Cardiac muscle cell (in vitro differentiated cells and primary cell): ENCODE measurements at regions not wholly inside any gene's neighbourhood (a gene's known extent, or its start where the extent isn't known, plus 50 kb on each side); places are given as distances from the start of the nearest gene placed in this dataset.
"Not testable (repeated sequence)": the region's sequence is repeated elsewhere in the genome, so short reads cannot be mapped to it uniquely, and the experiment has no call there.

Experiments
- DNase-seq, 2 donors: peaks; one replicate each; pipeline versions ENCODE4 v3.0.0 to v3.0.0-alpha.2; 2010 to 2017; ENCODE audit warnings: low read depth in 1 of 2, low spot score in 1 of 2
- H3K27ac ChIP-seq: fragments of 200-600 bp; sonication (generic); 2 replicates; pipeline ENCODE4 v1.5.1; 2016
- H3K27me3 ChIP-seq: fragments of 200-600 bp; sonication (generic); 2 replicates; pipeline ENCODE4 v1.6.0; 2016; ENCODE audit warnings: control low read depth
- H3K36me3 ChIP-seq: fragments of 200-600 bp; sonication (generic); 2 replicates; pipeline ENCODE4 v1.5.1; 2016; ENCODE audit warnings: control low read depth
- H3K4me1 ChIP-seq: fragments of 200-600 bp; sonication (generic); 2 replicates; pipeline ENCODE4 v1.8.1; 2017; ENCODE audit warnings: low read depth, mild to moderate bottlenecking, mixed run types
- H3K4me3 ChIP-seq: fragments of 200-600 bp; sonication (generic); 2 replicates; pipeline ENCODE4 v1.5.1; 2016; ENCODE audit warnings: mild to moderate bottlenecking
- H3K9me3 ChIP-seq: fragments of 200-600 bp; sonication (generic); 2 replicates; pipeline ENCODE4 v1.5.1; 2017; ENCODE audit warnings: low read depth, mild to moderate bottlenecking, control low read depth
- TF ChIP-seq, protein P1 (sequence below): IDR thresholded peaks from 2 replicates; pipeline ENCODE4 v1.5.1; 2012; ENCODE audit warnings: low read depth, mild to moderate bottlenecking, low read length

GRCh38 chr4:117162976-117163375 lies 77.6 kb upstream of the TRAM1L1 start:
- TF ChIP-seq, protein P1, sequence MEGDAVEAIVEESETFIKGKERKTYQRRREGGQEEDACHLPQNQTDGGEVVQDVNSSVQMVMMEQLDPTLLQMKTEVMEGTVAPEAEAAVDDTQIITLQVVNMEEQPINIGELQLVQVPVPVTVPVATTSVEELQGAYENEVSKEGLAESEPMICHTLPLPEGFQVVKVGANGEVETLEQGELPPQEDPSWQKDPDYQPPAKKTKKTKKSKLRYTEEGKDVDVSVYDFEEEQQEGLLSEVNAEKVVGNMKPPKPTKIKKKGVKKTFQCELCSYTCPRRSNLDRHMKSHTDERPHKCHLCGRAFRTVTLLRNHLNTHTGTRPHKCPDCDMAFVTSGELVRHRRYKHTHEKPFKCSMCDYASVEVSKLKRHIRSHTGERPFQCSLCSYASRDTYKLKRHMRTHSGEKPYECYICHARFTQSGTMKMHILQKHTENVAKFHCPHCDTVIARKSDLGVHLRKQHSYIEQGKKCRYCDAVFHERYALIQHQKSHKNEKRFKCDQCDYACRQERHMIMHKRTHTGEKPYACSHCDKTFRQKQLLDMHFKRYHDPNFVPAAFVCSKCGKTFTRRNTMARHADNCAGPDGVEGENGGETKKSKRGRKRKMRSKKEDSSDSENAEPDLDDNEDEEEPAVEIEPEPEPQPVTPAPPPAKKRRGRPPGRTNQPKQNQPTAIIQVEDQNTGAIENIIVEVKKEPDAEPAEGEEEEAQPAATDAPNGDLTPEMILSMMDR: no peak
- H3K4me1 ChIP-seq: no peaks in the 10 kb centered on the region
- no peak overlapping the region for H3K27ac ChIP-seq
- H3K9me3 ChIP-seq: no peaks in the 10 kb centered on the region
- DNase-seq: no peak
- H3K4me3 ChIP-seq: no peak overlapping the region
- no peaks in the 10 kb centered on the region for H3K27me3 ChIP-seq
- H3K36me3 ChIP-seq: no peaks in the 10 kb centered on the region

DNA sequence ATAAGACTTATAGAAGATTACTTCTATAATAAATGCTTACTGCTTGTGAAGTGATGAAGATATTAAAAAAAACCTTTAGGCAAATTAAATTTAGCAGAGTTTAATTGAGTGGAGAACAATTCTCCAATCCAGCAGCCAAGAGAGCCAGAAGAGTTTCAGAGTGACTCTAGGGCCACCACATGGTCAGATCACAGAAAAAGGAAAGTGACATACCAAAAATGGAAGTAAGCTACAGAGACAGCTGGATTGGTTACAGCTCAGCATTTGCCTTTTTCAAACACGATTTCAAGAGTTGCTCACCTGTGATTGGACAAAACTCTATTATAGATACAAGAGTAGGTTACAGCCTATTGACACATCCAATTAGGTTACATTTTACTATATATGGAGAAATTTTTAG lies 79.0 kb upstream of the TRAM1L1 start:
- Histone ChIP-seq H3K4me1 (no peaks in the 10 kb centered on the region), H3K36me3 (no peaks in the 10 kb centered on the region), H3K4me3 (no peak overlapping the region), H3K27ac (no peak overlapping the region), H3K9me3 (no peaks in the 10 kb centered on the region), H3K27me3 (no peaks in the 10 kb centered on the region)
- TF ChIP-seq, protein P1: no peak
- no peak for DNase-seq

- not testable (repeated sequence) for H3K9me3 ChIP-seq, H3K36me3 ChIP-seq, H3K27me3 ChIP-seq, H3K4me1 ChIP-seq, DNase-seq, H3K4me3 ChIP-seq, H3K27ac ChIP-seq
Observed at GRCh38 chr4:117175369-117175768, 90.0 kb upstream of the TRAM1L1 start.

DNA sequence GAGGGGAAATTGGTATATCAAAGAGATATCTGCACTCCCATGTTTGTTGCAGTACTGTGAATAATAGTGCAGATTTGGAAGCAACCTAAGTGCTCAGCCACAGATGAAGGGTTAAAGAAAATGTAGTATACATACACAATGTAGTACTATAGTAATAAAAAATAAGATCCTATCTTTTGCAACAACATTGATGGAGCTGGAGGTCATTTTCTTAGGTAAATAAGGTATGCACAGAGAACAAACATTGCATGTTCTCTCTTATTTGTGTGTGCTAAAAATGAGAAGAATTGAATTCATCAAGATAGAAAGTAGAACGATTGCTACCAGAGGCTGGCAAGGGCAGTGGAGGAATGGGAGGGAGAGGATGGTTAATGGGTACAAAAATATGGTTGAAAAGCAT lies 117.9 kb upstream of the TRAM1L1 start:
- Histone ChIP-seq H3K27me3 (no peaks in the 10 kb centered on the region), H3K4me3 (no peak overlapping the region), H3K9me3 (no peaks in the 10 kb centered on the region), H3K36me3 (no peaks in the 10 kb centered on the region), H3K27ac (no peak overlapping the region), H3K4me1 (no peaks in the 10 kb centered on the region)
- DNase-seq: no peak
- TF ChIP-seq, protein P1: no peak

- no peaks in the 10 kb centered on the region for H3K4me1 ChIP-seq
Observed at GRCh38 chr4:117210551-117210950, 125.2 kb upstream of the TRAM1L1 start.

DNA sequence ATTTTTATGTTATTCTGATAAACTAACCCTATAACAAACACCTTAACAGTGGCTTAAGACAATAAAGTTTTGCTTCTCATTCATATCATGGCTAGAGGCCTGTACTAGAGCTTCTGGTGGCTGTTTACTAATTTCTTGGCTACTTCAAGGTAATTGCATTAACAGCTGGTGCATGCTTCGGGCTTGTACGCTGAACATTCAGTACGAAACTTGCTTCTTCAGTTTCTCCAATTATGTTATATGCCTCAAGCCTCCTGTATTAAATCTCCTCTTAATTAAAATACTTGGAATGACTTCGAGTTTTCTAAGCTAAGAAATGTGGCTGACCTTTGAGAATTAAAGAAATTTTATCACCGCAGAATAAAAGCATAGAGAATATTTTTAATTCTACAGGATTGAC lies 138.9 kb upstream of the TRAM1L1 start:
- no peaks in the 10 kb centered on the region for H3K36me3 ChIP-seq
- DNase-seq: no peak
- no peaks in the 10 kb centered on the region for H3K27me3 ChIP-seq
- no peaks in the 10 kb centered on the region for H3K9me3 ChIP-seq
- H3K4me1 ChIP-seq: no peaks in the 10 kb centered on the region
- H3K4me3 ChIP-seq: no peak overlapping the region
- TF ChIP-seq, protein P1: no peak
- H3K27ac ChIP-seq: no peak overlapping the region

More at GRCh38 chr4:117210551-117210950, 125.2 kb upstream of the TRAM1L1 start:
- TF ChIP-seq, protein P1: no peak
- Histone ChIP-seq H3K9me3 (no peaks in the 10 kb centered on the region), H3K27ac (no peak overlapping the region), H3K36me3 (no peaks in the 10 kb centered on the region), H3K27me3 (no peaks in the 10 kb centered on the region), H3K4me3 (no peak overlapping the region)
- DNase-seq: no peak
